IPS DF 6.9 (cell line): ENCODE measurements at regions not wholly inside any gene's neighbourhood (a gene's known extent, or its start where the extent isn't known, plus 50 kb on each side); places are given as distances from the start of the nearest gene placed in this dataset.
"Not testable (repeated sequence)": the region's sequence is repeated elsewhere in the genome, so short reads cannot be mapped to it uniquely, and the experiment has no call there.

Experiments used
- DNase-seq: peaks from one replicate; pipeline ENCODE4 v3.0.0-alpha.2; 2013; ENCODE audit warnings: low read depth, low spot score
- H3K27ac ChIP-seq: one replicate; pipeline ENCODE4 v1.5.1; 2013; ENCODE audit warnings: low read length, control low read depth
- H3K27me3 ChIP-seq: 2 replicates; pipeline ENCODE4 v1.6.1; 2013; ENCODE audit warnings: mild to moderate bottlenecking, low read length; ENCODE audit not compliant: control insufficient read depth, insufficient read depth
- H3K36me3 ChIP-seq: 2 replicates; pipeline ENCODE4 v1.6.1; 2013; ENCODE audit warnings: low read length; ENCODE audit not compliant: control insufficient read depth, insufficient read depth
- H3K4me1 ChIP-seq: 2 replicates; pipeline ENCODE4 v1.6.1; 2013; ENCODE audit warnings: low read length; ENCODE audit not compliant: control insufficient read depth, insufficient read depth
- H3K4me3 ChIP-seq: 2 replicates; pipeline ENCODE4 v1.5.1; 2013; ENCODE audit warnings: mild to moderate bottlenecking, low read length
- H3K9me3 ChIP-seq: 2 replicates; pipeline ENCODE4 v1.6.1; 2013; ENCODE audit warnings: low read length, inconsistent platforms; ENCODE audit not compliant: control insufficient read depth, insufficient read depth
- WGBS: extraction: QIAGEN DNeasy Blood & Tissue Kit; methylation state at CpG from one replicate; pipeline ENCODE4 v1.1.7; 2013; ENCODE audit warnings: mixed read lengths, missing lambda C conversion rate; ENCODE audit not compliant: insufficient read length, insufficient coverage; 5-methylcytosine and 5-hydroxymethylcytosine counted together

- not testable (repeated sequence) for H3K9me3 ChIP-seq, H3K27ac ChIP-seq, H3K4me1 ChIP-seq, H3K4me3 ChIP-seq, H3K27me3 ChIP-seq, H3K36me3 ChIP-seq, DNase-seq
- WGBS, result no CpG with 5 or more reads among the region's 5 CpGs
These were observed 86.9 kb upstream of the FZD7 start for GRCh38 chr2:201946746-201947145.

- no peak for DNase-seq
- Histone ChIP-seq H3K36me3 (no peaks in the 10 kb centered on the region), H3K27me3 (no peaks in the 10 kb centered on the region), H3K9me3 (no peaks in the 10 kb centered on the region), H3K4me1 (peaks cover 6% of the 10 kb centered on the region; the same call in 1 of the 2 replicates), H3K4me3 (no peak overlapping the region), H3K27ac (no peak overlapping the region)
These were observed 86.4 kb upstream of the FZD7 start for GRCh38 chr2:201947287-201947686.

GRCh38 chr2:201949181-201949926, 84.3 kb upstream of the FZD7 start:
- no peaks in the 10 kb centered on the region for H3K36me3 ChIP-seq
- WGBS, result no CpG with 5 or more reads among the region's 22 CpGs
- peaks cover 12% of the 10 kb centered on the region for H3K4me1 ChIP-seq
- no peak for DNase-seq
- H3K27me3 ChIP-seq, result no peaks in the 10 kb centered on the region
- no peak overlapping the region for H3K27ac ChIP-seq
- no peak overlapping the region for H3K4me3 ChIP-seq
- no peaks in the 10 kb centered on the region for H3K9me3 ChIP-seq

GRCh38 chr2:201949927-201950246, 83.8 kb upstream of the FZD7 start:
- H3K27me3 ChIP-seq, result no peaks in the 10 kb centered on the region
- H3K27ac ChIP-seq, result no peak overlapping the region
- WGBS, result no CpG with 5 or more reads among the region's 8 CpGs
- no peaks in the 10 kb centered on the region for H3K9me3 ChIP-seq
- no peak overlapping the region for H3K4me3 ChIP-seq
- no peaks in the 10 kb centered on the region for H3K36me3 ChIP-seq
- H3K4me1 ChIP-seq, result peaks cover 12% of the 10 kb centered on the region
- no peak for DNase-seq

- Histone ChIP-seq H3K27ac (no peak overlapping the region), H3K4me3 (no peak overlapping the region), H3K4me1 (peaks cover 12% of the 10 kb centered on the region), H3K36me3 (no peaks in the 10 kb centered on the region), H3K9me3 (no peaks in the 10 kb centered on the region), H3K27me3 (no peaks in the 10 kb centered on the region)
- WGBS, result no CpG with 5 or more reads among the region's 6 CpGs
- no peak for DNase-seq
These were observed 83.0 kb upstream of the FZD7 start for GRCh38 chr2:201950606-201951005.

GRCh38 chr2:201952187-201952586, 81.5 kb upstream of the FZD7 start:
- Histone ChIP-seq H3K9me3 (no peaks in the 10 kb centered on the region), H3K27me3 (no peaks in the 10 kb centered on the region), H3K27ac (no peak overlapping the region), H3K36me3 (no peaks in the 10 kb centered on the region), H3K4me3 (no peak overlapping the region), H3K4me1 (peaks cover 10% of the 10 kb centered on the region)
- no CpG with 5 or more reads among the region's 5 CpGs for WGBS
- DNase-seq, result no peak

GRCh38 chr2:201953396-201953795, 80.3 kb upstream of the FZD7 start:
- H3K9me3 ChIP-seq, result no peaks in the 10 kb centered on the region
- no peak overlapping the region for H3K4me3 ChIP-seq
- H3K27me3 ChIP-seq, result no peaks in the 10 kb centered on the region
- H3K4me1 ChIP-seq, result peaks cover 10% of the 10 kb centered on the region
- H3K36me3 ChIP-seq, result no peaks in the 10 kb centered on the region
- WGBS, result no CpG with 5 or more reads among the region's 4 CpGs
- H3K27ac ChIP-seq, result no peak overlapping the region
- no peak for DNase-seq

GRCh38 chr2:201953880-201954279, 79.8 kb upstream of the FZD7 start:
- H3K27ac ChIP-seq, result no peak overlapping the region
- peaks cover 10% of the 10 kb centered on the region for H3K4me1 ChIP-seq
- H3K4me3 ChIP-seq, result no peak overlapping the region
- DNase-seq, result no peak
- no CpG with 5 or more reads among the region's 4 CpGs for WGBS
- no peaks in the 10 kb centered on the region for H3K36me3 ChIP-seq
- no peaks in the 10 kb centered on the region for H3K9me3 ChIP-seq
- H3K27me3 ChIP-seq, result no peaks in the 10 kb centered on the region

GRCh38 chr2:201955231-201955630, 78.4 kb upstream of the FZD7 start:
- H3K27ac ChIP-seq, result no peak overlapping the region
- no peaks in the 10 kb centered on the region for H3K9me3 ChIP-seq
- H3K36me3 ChIP-seq, result no peaks in the 10 kb centered on the region
- H3K4me3 ChIP-seq, result no peak overlapping the region
- peaks cover 7% of the 10 kb centered on the region for H3K4me1 ChIP-seq
- DNase-seq, result no peak
- no peaks in the 10 kb centered on the region for H3K27me3 ChIP-seq
- no CpG with 5 or more reads among the region's 5 CpGs for WGBS

- Histone ChIP-seq H3K9me3 (no peaks in the 10 kb centered on the region), H3K4me1 (peaks cover 9% of the 10 kb centered on the region), H3K27ac (no peak overlapping the region), H3K27me3 (no peaks in the 10 kb centered on the region), H3K4me3 (no peak overlapping the region), H3K36me3 (no peaks in the 10 kb centered on the region)
- WGBS, result no CpG with 5 or more reads among the region's 4 CpGs
- DNase-seq, result no peak
These were observed 77.9 kb upstream of the FZD7 start for GRCh38 chr2:201955702-201956141.

- no CpG with 5 or more reads among the region's 7 CpGs for WGBS
- H3K27me3 ChIP-seq, result no peaks in the 10 kb centered on the region
- H3K27ac ChIP-seq, result no peak overlapping the region
- H3K4me3 ChIP-seq, result no peak overlapping the region
- no peaks in the 10 kb centered on the region for H3K36me3 ChIP-seq
- peaks cover 9% of the 10 kb centered on the region for H3K4me1 ChIP-seq
- no peak for DNase-seq
- H3K9me3 ChIP-seq, result no peaks in the 10 kb centered on the region
These were observed 77.3 kb upstream of the FZD7 start for GRCh38 chr2:201956361-201956760.
